ENCODE measurements at regions not wholly inside any gene's neighbourhood (a gene's known extent, or its start where the extent isn't known, plus 50 kb on each side); places are given as distances from the start of the nearest gene placed in this dataset.

DNA sequence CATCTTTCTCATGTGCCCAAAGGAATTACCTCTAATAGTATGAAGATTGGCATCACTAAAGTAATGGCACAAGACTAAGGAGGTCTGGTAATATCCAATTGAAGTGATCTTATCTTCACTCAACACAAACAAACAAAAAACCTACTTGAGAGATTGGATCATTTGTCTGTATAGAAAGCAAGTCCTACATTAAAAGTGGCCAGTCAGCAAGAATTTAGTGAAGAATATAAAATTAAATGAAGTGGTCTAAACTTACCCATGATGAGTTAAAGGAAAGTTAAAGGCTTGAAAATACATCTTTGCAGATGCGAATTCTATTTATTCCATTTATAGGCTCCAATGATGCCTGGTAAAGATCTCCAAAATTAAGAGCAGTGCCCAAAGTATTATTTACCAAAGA lies 350.3 kb upstream of the PCSK5 start:
- Histone ChIP-seq H3K4me3 (ENCODE audit: low read depth, low read length) (no peak overlapping the region), H3K4me1 (no peaks in the 10 kb centered on the region), H3K9me3 (no peaks in the 10 kb centered on the region), H3K36me3 (ENCODE audit: control insufficient read depth, insufficient read depth, low read length) (no peaks in the 10 kb centered on the region), H3K27me3 (replicated peaks; ENCODE audit: control insufficient read depth, insufficient read depth, low read length) (no peaks in the 10 kb centered on the region)
- no peak overlapping the region for H3K4me3 Mint-ChIP-seq (ENCODE audit: unreplicated experiment)
- H3K27ac Mint-ChIP-seq (ENCODE audit: unreplicated experiment): no peak overlapping the region
- H3K36me3 Mint-ChIP-seq (ENCODE audit: insufficient read depth, unreplicated experiment): no peaks in the 10 kb centered on the region
- intact Hi-C loops (cut with micrococcal nuclease; ENCODE audit: unreplicated experiment): no loop called here
- DNase-seq: no peak
- no TSS peak for BruUV-seq (replicated peaks)
- no peaks in the 10 kb centered on the region for H3K9me3 Mint-ChIP-seq (ENCODE audit: unreplicated experiment)
- no peaks in the 10 kb centered on the region for H3K27me3 Mint-ChIP-seq (ENCODE audit: insufficient read depth, unreplicated experiment)
- no peaks in the 10 kb centered on the region for H3K4me1 Mint-ChIP-seq (ENCODE audit: low read depth, unreplicated experiment)
- TF ChIP-seq, protein P1, sequence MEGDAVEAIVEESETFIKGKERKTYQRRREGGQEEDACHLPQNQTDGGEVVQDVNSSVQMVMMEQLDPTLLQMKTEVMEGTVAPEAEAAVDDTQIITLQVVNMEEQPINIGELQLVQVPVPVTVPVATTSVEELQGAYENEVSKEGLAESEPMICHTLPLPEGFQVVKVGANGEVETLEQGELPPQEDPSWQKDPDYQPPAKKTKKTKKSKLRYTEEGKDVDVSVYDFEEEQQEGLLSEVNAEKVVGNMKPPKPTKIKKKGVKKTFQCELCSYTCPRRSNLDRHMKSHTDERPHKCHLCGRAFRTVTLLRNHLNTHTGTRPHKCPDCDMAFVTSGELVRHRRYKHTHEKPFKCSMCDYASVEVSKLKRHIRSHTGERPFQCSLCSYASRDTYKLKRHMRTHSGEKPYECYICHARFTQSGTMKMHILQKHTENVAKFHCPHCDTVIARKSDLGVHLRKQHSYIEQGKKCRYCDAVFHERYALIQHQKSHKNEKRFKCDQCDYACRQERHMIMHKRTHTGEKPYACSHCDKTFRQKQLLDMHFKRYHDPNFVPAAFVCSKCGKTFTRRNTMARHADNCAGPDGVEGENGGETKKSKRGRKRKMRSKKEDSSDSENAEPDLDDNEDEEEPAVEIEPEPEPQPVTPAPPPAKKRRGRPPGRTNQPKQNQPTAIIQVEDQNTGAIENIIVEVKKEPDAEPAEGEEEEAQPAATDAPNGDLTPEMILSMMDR (IDR thresholded peaks at IDR 0.05; ENCODE audit: insufficient read depth in 1 of 2, low read depth in 1 of 2, low read length in 1 of 2, severe bottlenecking in 1 of 2, unreplicated experiment in 1 of 2): no peak
- ChIA-PET CTCF (no interaction called here), POLR2A (no interaction called here)

DNA sequence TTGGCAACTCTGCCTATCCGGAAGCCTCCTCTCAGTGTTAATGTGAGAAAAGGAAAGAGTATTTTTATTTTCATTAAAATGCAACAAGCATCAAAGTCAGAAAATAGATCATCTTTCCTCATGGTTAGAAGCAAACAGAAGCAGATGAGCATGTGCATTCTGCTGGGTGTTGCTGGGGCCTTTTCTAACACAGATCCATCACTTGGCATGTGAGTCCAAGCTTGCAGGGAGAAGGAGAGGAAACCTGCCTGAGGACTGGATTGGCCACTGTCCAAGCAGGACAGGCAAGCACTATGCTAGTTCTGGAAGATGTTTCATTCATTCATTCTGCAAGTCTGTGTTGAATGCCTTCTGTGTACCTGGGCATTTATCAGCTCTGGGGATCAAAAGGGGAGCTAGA lies 348.7 kb upstream of the PCSK5 start:
- Mint-ChIP-seq H3K27me3 (ENCODE audit: insufficient read depth, unreplicated experiment) (no peaks in the 10 kb centered on the region), H3K27ac (ENCODE audit: unreplicated experiment) (no peak overlapping the region), H3K36me3 (ENCODE audit: insufficient read depth, unreplicated experiment) (no peaks in the 10 kb centered on the region), H3K4me3 (ENCODE audit: unreplicated experiment) (no peak overlapping the region), H3K4me1 (ENCODE audit: low read depth, unreplicated experiment) (no peaks in the 10 kb centered on the region), H3K9me3 (ENCODE audit: unreplicated experiment) (no peaks in the 10 kb centered on the region)
- CTCF ChIA-PET: no interaction called here
- no peaks in the 10 kb centered on the region for H3K27me3 ChIP-seq (replicated peaks; ENCODE audit: control insufficient read depth, insufficient read depth, low read length)
- no peak overlapping the region for H3K4me3 ChIP-seq (ENCODE audit: low read depth, low read length)
- no peaks in the 10 kb centered on the region for H3K4me1 ChIP-seq
- TF ChIP-seq, protein P1 (IDR thresholded peaks at IDR 0.05; ENCODE audit: insufficient read depth in 1 of 2, low read depth in 1 of 2, low read length in 1 of 2, severe bottlenecking in 1 of 2, unreplicated experiment in 1 of 2): no peak
- BruUV-seq (replicated peaks): no TSS peak
- POLR2A ChIA-PET: no interaction called here
- no peaks in the 10 kb centered on the region for H3K36me3 ChIP-seq (ENCODE audit: control insufficient read depth, insufficient read depth, low read length)
- DNase-seq: no peak
- intact Hi-C loops (cut with micrococcal nuclease; ENCODE audit: unreplicated experiment): no loop called here
- no peaks in the 10 kb centered on the region for H3K9me3 ChIP-seq

DNA sequence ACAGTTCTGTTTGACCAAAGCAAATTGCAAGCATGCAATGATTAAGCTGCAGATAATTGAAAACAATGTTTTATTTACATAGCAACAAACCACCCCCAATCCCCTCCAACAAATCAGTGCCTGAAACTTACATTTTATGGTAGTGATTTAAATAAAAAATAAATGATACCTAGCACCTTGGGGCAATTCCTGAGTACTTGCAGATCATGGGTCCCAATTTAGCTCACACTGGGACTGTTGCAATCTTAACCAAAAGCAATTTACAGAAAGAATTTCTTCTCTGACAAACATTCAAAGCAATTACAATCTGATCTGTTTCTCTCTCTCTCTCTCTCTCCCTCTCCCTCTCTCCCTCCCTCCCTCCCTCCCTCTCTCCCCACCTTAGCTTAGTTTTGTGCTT lies 345.7 kb upstream of the PCSK5 start:
- CTCF ChIA-PET: no interaction called here
- no peaks in the 10 kb centered on the region for H3K36me3 ChIP-seq (ENCODE audit: control insufficient read depth, insufficient read depth, low read length)
- no peak for DNase-seq
- H3K4me1 ChIP-seq: no peaks in the 10 kb centered on the region
- no peaks in the 10 kb centered on the region for H3K9me3 Mint-ChIP-seq (ENCODE audit: unreplicated experiment)
- no peaks in the 10 kb centered on the region for H3K27me3 ChIP-seq (replicated peaks; ENCODE audit: control insufficient read depth, insufficient read depth, low read length)
- H3K4me3 Mint-ChIP-seq (ENCODE audit: unreplicated experiment): no peak overlapping the region
- no TSS peak for BruUV-seq (replicated peaks)
- H3K36me3 Mint-ChIP-seq (ENCODE audit: insufficient read depth, unreplicated experiment): no peaks in the 10 kb centered on the region
- H3K27me3 Mint-ChIP-seq (ENCODE audit: insufficient read depth, unreplicated experiment): no peaks in the 10 kb centered on the region
- no peak overlapping the region for H3K27ac Mint-ChIP-seq (ENCODE audit: unreplicated experiment)
- intact Hi-C loops (cut with micrococcal nuclease; ENCODE audit: unreplicated experiment): no loop called here
- TF ChIP-seq, protein P1 (IDR thresholded peaks at IDR 0.05; ENCODE audit: insufficient read depth in 1 of 2, low read depth in 1 of 2, low read length in 1 of 2, severe bottlenecking in 1 of 2, unreplicated experiment in 1 of 2): no peak
- no peak overlapping the region for H3K4me3 ChIP-seq (ENCODE audit: low read depth, low read length)
- POLR2A ChIA-PET: no interaction called here
- H3K9me3 ChIP-seq: no peaks in the 10 kb centered on the region
- no peaks in the 10 kb centered on the region for H3K4me1 Mint-ChIP-seq (ENCODE audit: low read depth, unreplicated experiment)
